Lower leg skin (tissue), 3 donors: ENCODE measurements at regions not wholly inside any gene's neighbourhood (a gene's known extent, or its start where the extent isn't known, plus 50 kb on each side); places are given as distances from the start of the nearest gene placed in this dataset.

Experiments used
- CTCF ChIP-seq, 3 donors: fragments of 450-650 bp; IDR thresholded peaks; one replicate each; pipeline ENCODE4 v1.5.1; 2016; ENCODE audit warnings: antibody characterized with exemption in 3 of 3, mild to moderate bottlenecking in 3 of 3, moderate library complexity in 2 of 3
- POLR2A ChIP-seq, 2 donors: fragments of 450-650 bp; IDR thresholded peaks; one replicate each; pipeline ENCODE4 v1.6.1; 2016 to 2017; ENCODE audit warnings: antibody characterized with exemption in 2 of 2, mild to moderate bottlenecking in 1 of 2, moderate library complexity in 1 of 2

GRCh38 chr3:73955494-73956070, 330.8 kb upstream of the PDZRN3 start:
- TF ChIP-seq CTCF (IDR thresholded peaks at IDR 0.05) (no peak), POLR2A (IDR thresholded peaks at IDR 0.05) (no peak)
